Testis (tissue), 2 donors: ENCODE measurements at regions not wholly inside any gene's neighbourhood (a gene's known extent, or its start where the extent isn't known, plus 50 kb on each side); places are given as distances from the start of the nearest gene placed in this dataset.

Experiments
- DNase-seq: peaks from one replicate; pipeline ENCODE4 v3.0.0-alpha.2; 2019
- H3K27ac ChIP-seq, 2 donors: fragments of 200-600 bp; sonication (generic); one replicate each; pipeline ENCODE4 v1.5.1; 2019
- H3K27me3 ChIP-seq: fragments of 200-600 bp; sonication (generic); one replicate; pipeline ENCODE4 v1.5.1; 2019
- H3K36me3 ChIP-seq: fragments of 200-600 bp; sonication (generic); one replicate; pipeline ENCODE4 v1.5.1; 2017; ENCODE audit warnings: low read depth; ENCODE audit errors: missing control alignments
- H3K4me1 ChIP-seq: fragments of 200-600 bp; sonication (generic); one replicate; pipeline ENCODE4 v1.5.1; 2019
- H3K4me3 ChIP-seq, 2 donors: fragments of 200-600 bp; sonication (generic); one replicate each; pipeline ENCODE4 v1.5.1; 2017 to 2019
- H3K9me3 ChIP-seq: fragments of 200-600 bp; sonication (generic); one replicate; pipeline ENCODE4 v1.5.1; 2017
- CTCF ChIP-seq, 3 experiments: fragments of 450-650 bp in 2 of 3; fragments of 200-600 bp in 1 of 3; sonication (generic) in 1 of 3; IDR thresholded peaks; one replicate each; pipeline ENCODE4 v1.5.1; 2016 to 2019; ENCODE audit warnings: antibody characterized with exemption in 3 of 3, mild to moderate bottlenecking in 2 of 3, moderate library complexity in 1 of 3
- POLR2A ChIP-seq: fragments of 450-650 bp; IDR thresholded peaks from one replicate; pipeline ENCODE4 v1.6.1; 2017; ENCODE audit warnings: antibody characterized with exemption, mild to moderate bottlenecking, moderate library complexity
- WGBS, 2 donors: methylation state at CpG; one replicate each; pipeline ENCODE4 v1.1.5; 2018; 5-methylcytosine and 5-hydroxymethylcytosine counted together
- intact Hi-C: fragments of 100-400 bp; cut with DNase I; formaldehyde crosslinking; loops from one replicate; pipeline ENCODE4 v1.15.1; 2023; ENCODE audit warnings: low total_unique reads

- H3K27ac ChIP-seq: no peak overlapping the region
- peak; percentile 21 for DNase-seq
- intact Hi-C loops: no loop called here
Observed at GRCh38 chr1:200302192-200302920, 107.5 kb downstream of the ZNF281 start.

GRCh38 chr1:200301152-200301551 is 108.7 kb downstream of the ZNF281 start:
- TF ChIP-seq POLR2A (no peak), CTCF (IDR thresholded peaks at IDR 0.05) (no peak)
- no peak for DNase-seq
- Histone ChIP-seq H3K36me3 (no peaks in the 10 kb centered on the region), H3K4me1 (no peaks in the 10 kb centered on the region), H3K9me3 (no peaks in the 10 kb centered on the region), H3K27ac (no peak overlapping the region), H3K4me3 (no peak overlapping the region), H3K27me3 (no peaks in the 10 kb centered on the region)
- WGBS, 2 donors: 94 to 96% methylated on average over 3 of the region's 3 CpGs
- intact Hi-C loops: no loop called here

More at GRCh38 chr1:200302192-200302920, 107.5 kb downstream of the ZNF281 start:
- Histone ChIP-seq H3K9me3 (no peaks in the 10 kb centered on the region), H3K27me3 (no peaks in the 10 kb centered on the region), H3K36me3 (no peaks in the 10 kb centered on the region), H3K4me1 (no peaks in the 10 kb centered on the region), H3K4me3 (peak overlapping the region; percentile 56 to 74)
- TF ChIP-seq CTCF (IDR thresholded peaks at IDR 0.05): no peak
- TF ChIP-seq POLR2A: no peak
- WGBS, 2 donors: 0 to 1% methylated on average over 20 to 36 of the region's 36 CpGs

- WGBS, 2 donors: 79 to 100% methylated on average over 1 of the region's 1 CpG
- TF ChIP-seq POLR2A: no peak
- no peak for TF ChIP-seq CTCF (IDR thresholded peaks at IDR 0.05)
- H3K27me3 ChIP-seq: no peaks in the 10 kb centered on the region
- H3K4me3 ChIP-seq: no peak overlapping the region
- intact Hi-C loops: no loop called here
- H3K4me1 ChIP-seq: no peaks in the 10 kb centered on the region
- DNase-seq: no peak
- no peaks in the 10 kb centered on the region for H3K9me3 ChIP-seq
- H3K27ac ChIP-seq: no peak overlapping the region
- H3K36me3 ChIP-seq: no peaks in the 10 kb centered on the region
Observed at GRCh38 chr1:200299571-200299970, 110.3 kb downstream of the ZNF281 start.

GRCh38 chr1:200298242-200298641 is 111.6 kb downstream of the ZNF281 start:
- Histone ChIP-seq H3K4me1 (no peaks in the 10 kb centered on the region), H3K36me3 (no peaks in the 10 kb centered on the region), H3K4me3 (no peak overlapping the region), H3K9me3 (no peaks in the 10 kb centered on the region), H3K27ac (no peak overlapping the region), H3K27me3 (no peaks in the 10 kb centered on the region)
- 71 to 88% methylated on average over 1 of the region's 1 CpG for WGBS, 2 donors
- intact Hi-C loops: no loop called here
- DNase-seq: no peak
- TF ChIP-seq POLR2A (no peak), CTCF (IDR thresholded peaks at IDR 0.05) (no peak)

GRCh38 chr1:200296091-200296661 is 113.7 kb downstream of the ZNF281 start:
- Histone ChIP-seq H3K27me3 (no peaks in the 10 kb centered on the region), H3K4me1 (no peaks in the 10 kb centered on the region)
- WGBS, 2 donors: 45 to 50% methylated on average over 2 of the region's 2 CpGs

More at GRCh38 chr1:200296091-200296661, 113.7 kb downstream of the ZNF281 start:
- intact Hi-C loops: no loop called here
- Histone ChIP-seq H3K27ac (no peak overlapping the region), H3K36me3 (no peaks in the 10 kb centered on the region), H3K9me3 (no peaks in the 10 kb centered on the region), H3K4me3 (no peak overlapping the region)
- DNase-seq: no peak
- no peak for TF ChIP-seq CTCF (IDR thresholded peaks at IDR 0.05)
